GM12878 (cell line): ENCODE measurements at regions not wholly inside any gene's neighbourhood (a gene's known extent, or its start where the extent isn't known, plus 50 kb on each side); places are given as distances from the start of the nearest gene placed in this dataset.

Source experiments
- ATAC-seq: fragments of 200-7000 bp; cut with Tn5 transposase; 3 replicates; pipeline ENCODE4 v1.9.1; 2020; ENCODE audit warnings: mild to moderate bottlenecking, moderate library complexity
- BruUV-seq: library from RNA; stranded (reverse); fragments of 400-500 nt; replicated peaks from 2 replicates; lab custom pipeline; 2021; lab: Mats Ljungman, UMichigan
- CTCF ChIA-PET: fragments of 300-600 bp; sonication (Branson Sonifier 250); formaldehyde crosslinking; extraction: SDS; loops from one replicate; lab custom pipeline; 2021; ENCODE audit warnings: inconsistent platforms; lab: Yijun Ruan, JAX
- POLR2A ChIA-PET: fragments of 350-600 bp; formaldehyde crosslinking; extraction: SDS; loops from one replicate; lab custom pipeline; 2021; ENCODE audit warnings: inconsistent platforms; lab: Charles Lee
- RAD21 ChIA-PET: fragments of 300-600 bp; sonication (Branson Sonifier 250); formaldehyde crosslinking; loops from one replicate; lab custom pipeline; 2023; ENCODE audit warnings: antibody characterized with exemption; ENCODE audit not compliant: unreplicated experiment; lab: Charles Lee
- SMC1A ChIA-PET: fragments of 300-600 bp; sonication (Branson Sonifier 250); formaldehyde crosslinking; loops from one replicate; lab custom pipeline; 2023; ENCODE audit not compliant: unreplicated experiment, uncharacterized antibody; lab: Charles Lee
- DNase-seq: peaks from one replicate; pipeline ENCODE4 v3.0.0-alpha.2; 2011; ENCODE audit warnings: low read depth, low spot score
- FAIRE-seq: peaks from 3 replicates; lab custom pipeline; 2011; peaks lifted over from hg19 to GRCh38; lab: Jason Lieb, UNC
- H2AFZ ChIP-seq: 2 replicates; pipeline ENCODE4 v1.6.0; 2011; ENCODE audit warnings: low read depth, low read length, control low read depth; ENCODE audit not compliant: control insufficient read depth
- H3K27ac ChIP-seq: 2 replicates; pipeline ENCODE4 v1.5.1; 2011; ENCODE audit warnings: control low read depth; ENCODE audit not compliant: control insufficient read depth, insufficient read depth
- H3K27me3 ChIP-seq, 2 experiments: replicated peaks in 1 of 2; 2 replicates each; pipeline versions ENCODE4 v1.6.0 to v1.6.1; 2011; ENCODE audit warnings: low read length in 1 of 2; ENCODE audit not compliant: control insufficient read depth in 2 of 2, insufficient read depth in 2 of 2
- H3K36me3 ChIP-seq, 2 experiments: 2 replicates each; pipeline ENCODE4 v1.5.1; 2011; ENCODE audit warnings: low read length in 1 of 2; ENCODE audit not compliant: control insufficient read depth in 2 of 2, insufficient read depth in 2 of 2
- H3K4me1 ChIP-seq: 2 replicates; pipeline ENCODE4 v1.6.1; 2011; ENCODE audit warnings: mild to moderate bottlenecking, low read length, moderate library complexity, mixed read lengths; ENCODE audit not compliant: control insufficient read depth, insufficient read depth
- H3K4me2 ChIP-seq: 2 replicates; pipeline ENCODE4 v1.6.0; 2011; ENCODE audit warnings: control low read depth; ENCODE audit not compliant: control insufficient read depth, insufficient read depth
- H3K4me3 ChIP-seq: fragments of 200-600 bp; sonication (generic); 2 replicates; pipeline ENCODE4 v1.5.1; 2016
- H3K79me2 ChIP-seq: 2 replicates; pipeline ENCODE4 v1.6.0; 2011; ENCODE audit warnings: low read length; ENCODE audit not compliant: control insufficient read depth, insufficient read depth
- H3K9ac ChIP-seq: 2 replicates; pipeline ENCODE4 v1.8.0; 2011; ENCODE audit warnings: low read length, control low read depth, mixed read lengths; ENCODE audit not compliant: control insufficient read depth, insufficient read depth
- H3K9me3 ChIP-seq: replicated peaks from 3 replicates; pipeline ENCODE4 v1.5.1; 2011; ENCODE audit warnings: mild to moderate bottlenecking, low read length; ENCODE audit not compliant: control insufficient read depth, insufficient read depth
- H4K20me1 ChIP-seq: 2 replicates; pipeline ENCODE4 v1.6.0; 2011; ENCODE audit not compliant: control insufficient read depth, insufficient read depth
- ATF3 ChIP-seq: IDR thresholded peaks from 2 replicates; pipeline ENCODE4 v1.6.1; 2011; ENCODE audit warnings: low read depth, mild to moderate bottlenecking, low read length, moderate library complexity, borderline replicate concordance; ENCODE audit errors: extremely low read depth
- BCL11A ChIP-seq: IDR thresholded peaks from 2 replicates; pipeline ENCODE4 v1.6.1; 2011; ENCODE audit warnings: low read depth, low read length
- BCLAF1 ChIP-seq: fragments of 450-650 bp; IDR thresholded peaks from 2 replicates; pipeline ENCODE4 v1.6.1; 2017; ENCODE audit warnings: antibody characterized with exemption, mild to moderate bottlenecking, moderate library complexity
- BHLHE40 ChIP-seq, 2 experiments: fragments of 450-650 bp in 1 of 2; IDR thresholded peaks; 2 replicates each; pipeline ENCODE4 v1.6.1; 2011 to 2017; ENCODE audit warnings: low read depth in 2 of 2, borderline replicate concordance in 1 of 2, improper control_type of control experiment in 1 of 2, low read length in 1 of 2, mild to moderate bottlenecking in 1 of 2
- IRF3 ChIP-seq: fragments of 450-650 bp; IDR thresholded peaks from 2 replicates; pipeline ENCODE4 v1.6.1; 2014; ENCODE audit warnings: mild to moderate bottlenecking
- MEF2A ChIP-seq: IDR thresholded peaks from 2 replicates; pipeline ENCODE4 v1.6.1; 2011; ENCODE audit warnings: low read depth, mild to moderate bottlenecking, low read length, moderate library complexity; ENCODE audit not compliant: insufficient read depth
- MTA3 ChIP-seq: IDR thresholded peaks from 2 replicates; pipeline ENCODE4 v1.6.1; 2012; ENCODE audit warnings: low read length, inconsistent platforms, borderline replicate concordance
- MXI1 ChIP-seq: fragments of 150-350 bp; IDR thresholded peaks from 2 replicates; pipeline ENCODE4 v1.6.1; 2011; ENCODE audit warnings: low read depth, mild to moderate bottlenecking, inconsistent platforms, low read length, improper control_type of control experiment
- NFXL1 ChIP-seq: fragments of 450-650 bp; IDR thresholded peaks from 2 replicates; pipeline ENCODE4 v1.6.1; 2017; ENCODE audit warnings: antibody characterized with exemption, mild to moderate bottlenecking, borderline replicate concordance
- NRF1 ChIP-seq: conservative IDR thresholded peaks from 2 replicates; pipeline ENCODE4 v1.6.1; 2011; ENCODE audit warnings: mild to moderate bottlenecking, low read depth, low read length, improper control_type of control experiment
- POLR2AphosphoS2 ChIP-seq: IDR thresholded peaks from 2 replicates; pipeline ENCODE4 v1.6.1; 2011; ENCODE audit warnings: low read depth, mild to moderate bottlenecking, low read length, improper control_type of control experiment, moderate library complexity
- RB1 ChIP-seq: fragments of 450-650 bp; formaldehyde crosslinking; IDR thresholded peaks from 2 replicates; pipeline ENCODE4 v1.6.1; 2017; ENCODE audit warnings: mild to moderate bottlenecking, borderline replicate concordance
- SREBF1 ChIP-seq: IDR thresholded peaks from 2 replicates; pipeline ENCODE4 v1.6.1; 2012; ENCODE audit warnings: mild to moderate bottlenecking, low read length
- SRF ChIP-seq, 2 experiments: IDR thresholded peaks; 2 replicates each; pipeline ENCODE4 v1.6.1; 2011; ENCODE audit warnings: low read depth in 2 of 2, low read length in 2 of 2, mild to moderate bottlenecking in 1 of 2, moderate library complexity in 1 of 2
- SUZ12 ChIP-seq: fragments of 200-600 bp; sonication (generic); IDR thresholded peaks from one replicate; pipeline ENCODE4 v1.6.1; 2018; ENCODE audit warnings: antibody characterized with exemption, mild to moderate bottlenecking; ENCODE audit not compliant: unreplicated experiment
- TCF12 ChIP-seq: IDR thresholded peaks from 2 replicates; pipeline ENCODE4 v1.6.1; 2011; ENCODE audit warnings: low read depth, mild to moderate bottlenecking, low read length
- ZNF274 ChIP-seq: IDR thresholded peaks from one replicate; pipeline ENCODE4 v1.8.0; 2011; ENCODE audit not compliant: insufficient read length, insufficient read depth
- ZNF384 ChIP-seq: IDR thresholded peaks from 2 replicates; pipeline ENCODE4 v1.6.1; 2012; ENCODE audit warnings: low read depth, mild to moderate bottlenecking, low read length, improper control_type of control experiment, borderline replicate concordance
- WGBS: methylation state at CpG from one replicate; pipeline ENCODE4 v1.1.6; 2016; ENCODE audit warnings: low lambda C conversion rate; ENCODE audit not compliant: insufficient replicate concordance, insufficient coverage; ENCODE audit errors: missing lambda C conversion rate; 5-methylcytosine and 5-hydroxymethylcytosine counted together
- in situ Hi-C: fragments of 300-500 bp; cut with MboI; formaldehyde crosslinking; loops from 9 replicates; pipeline ENCODE4 v1.14.3; 2018; ENCODE audit warnings: mixed read lengths
- intact Hi-C: fragments of 100-400 bp; cut with micrococcal nuclease; formaldehyde crosslinking; loops from one replicate; pipeline ENCODE4 v1.14.2; 2022; ENCODE audit not compliant: unreplicated experiment

GRCh38 chr3:107025961-107026360, 351.3 kb upstream of the CCDC54 start:
- no peaks in the 10 kb centered on the region for H3K36me3 ChIP-seq
- POLR2A ChIA-PET = no interaction called here
- RAD21 ChIA-PET = no interaction called here
- no peaks in the 10 kb centered on the region for H3K9me3 ChIP-seq
- FAIRE-seq (no peak), ATAC-seq (no peak), DNase-seq (no peak)
- no peaks in the 10 kb centered on the region for H3K27me3 ChIP-seq
- 12% methylated on average over 3 of the region's 3 CpGs for WGBS
- H3K79me2 ChIP-seq = no peaks in the 10 kb centered on the region
- no peak overlapping the region for H3K4me2 ChIP-seq
- no peak overlapping the region for H2AFZ ChIP-seq
- SMC1A ChIA-PET = no interaction called here
- H3K9ac ChIP-seq = no peak overlapping the region
- TF ChIP-seq MEF2A (no peak), SRF (IDR thresholded peaks at IDR 0.05; ENCODE audit: low read depth in 2 of 2, low read length in 2 of 2) (no peak), BCLAF1 (no peak), BCL11A (no peak), MXI1 (no peak), MTA3 (no peak), BHLHE40 (IDR thresholded peaks at IDR 0.05; ENCODE audit: borderline replicate concordance in 1 of 2, low read depth in 2 of 2, low read length in 1 of 2) (no peak), ZNF274 (no peak), IRF3 (no peak), ATF3 (no peak), TCF12 (no peak), SREBF1 (no peak), ZNF384 (no peak), RB1 (no peak), POLR2AphosphoS2 (no peak), NRF1 (no peak), NFXL1 (no peak), SUZ12 (no peak)
- BruUV-seq = no TSS peak
- no peaks in the 10 kb centered on the region for H4K20me1 ChIP-seq
- no peak overlapping the region for H3K27ac ChIP-seq
- intact Hi-C loops (no loop called here), in situ Hi-C loops (no loop called here)
- no peaks in the 10 kb centered on the region for H3K4me1 ChIP-seq
- CTCF ChIA-PET = no interaction called here
- H3K4me3 ChIP-seq = no peak overlapping the region
